OCI-LY7 (cell line): ENCODE measurements at regions not wholly inside any gene's neighbourhood (a gene's known extent, or its start where the extent isn't known, plus 50 kb on each side); places are given as distances from the start of the nearest gene placed in this dataset.

Source experiments
- BruUV-seq: library from RNA; stranded (reverse); fragments of 400-500 nt; replicated peaks from 2 replicates; lab custom pipeline; 2021; lab: Mats Ljungman, UMichigan
- CTCF ChIA-PET: fragments of 300-600 bp; sonication (Branson Sonifier 250); formaldehyde crosslinking; loops from one replicate; lab custom pipeline; 2022; ENCODE audit warnings: antibody characterized with exemption; ENCODE audit not compliant: unreplicated experiment; lab: Charles Lee
- POLR2A ChIA-PET: fragments of 300-600 bp; sonication (Branson Sonifier 250); formaldehyde crosslinking; loops from one replicate; lab custom pipeline; 2022; ENCODE audit warnings: antibody characterized with exemption; lab: Charles Lee
- DNase-seq: peaks from one replicate; pipeline ENCODE4 v3.0.0-alpha.2; 2015; ENCODE audit warnings: low spot score
- H2AFZ ChIP-seq: fragments of 200-600 bp; sonication (generic), shearing (Covaris generic); 2 replicates; pipeline ENCODE4 v1.6.1; 2014; ENCODE audit warnings: mild to moderate bottlenecking, antibody characterized with exemption, low read length, moderate library complexity
- H3K27ac ChIP-seq: fragments of 200-600 bp; sonication (generic); 2 replicates; pipeline ENCODE4 v1.5.1; 2014; ENCODE audit warnings: mixed run types, low read depth, mild to moderate bottlenecking, moderate library complexity, low read length, inconsistent platforms; ENCODE audit not compliant: poor library complexity, severe bottlenecking
- H3K36me3 ChIP-seq: fragments of 200-600 bp; sonication (generic); 2 replicates; pipeline ENCODE4 v1.6.1; 2014; ENCODE audit warnings: mild to moderate bottlenecking, antibody characterized with exemption, low read length, moderate library complexity, mixed read lengths; ENCODE audit not compliant: insufficient read depth
- H3K4me1 ChIP-seq: fragments of 200-600 bp; sonication (generic); 2 replicates; pipeline ENCODE4 v1.5.1; 2014; ENCODE audit warnings: mild to moderate bottlenecking, low read length; ENCODE audit not compliant: insufficient read depth, poor library complexity, severe bottlenecking
- H3K4me2 ChIP-seq: fragments of 200-600 bp; sonication (generic); 2 replicates; pipeline ENCODE4 v1.6.1; 2014; ENCODE audit warnings: mild to moderate bottlenecking, low read length
- H3K4me3 ChIP-seq: fragments of 200-600 bp; sonication (generic); 2 replicates; pipeline ENCODE4 v1.5.1; 2014; ENCODE audit warnings: mild to moderate bottlenecking, low read depth, low read length; ENCODE audit not compliant: poor library complexity, severe bottlenecking
- H3K79me2 ChIP-seq: fragments of 200-600 bp; sonication (generic); 2 replicates; pipeline ENCODE4 v1.6.1; 2016; ENCODE audit warnings: low read depth, mild to moderate bottlenecking, low read length, moderate library complexity, mixed read lengths; ENCODE audit not compliant: insufficient read depth
- H3K9me2 ChIP-seq: fragments of 200-600 bp; sonication (generic); 2 replicates; pipeline ENCODE4 v1.6.1; 2016; ENCODE audit warnings: mild to moderate bottlenecking, low read length, mixed read lengths; ENCODE audit not compliant: insufficient read depth
- H3K9me3 ChIP-seq: fragments of 200-600 bp; sonication (generic); 2 replicates; pipeline ENCODE4 v1.6.1; 2014; ENCODE audit warnings: mild to moderate bottlenecking, mixed run types, low read length, mixed read lengths
- H4K20me1 ChIP-seq: fragments of 200-600 bp; sonication (generic); 2 replicates; pipeline ENCODE4 v1.6.1; 2014; ENCODE audit warnings: mild to moderate bottlenecking, antibody characterized with exemption, low read length, moderate library complexity, mixed read lengths; ENCODE audit not compliant: insufficient read depth
- CTCF ChIP-seq: fragments of 200-600 bp; sonication (generic); conservative IDR thresholded peaks from 2 replicates; pipeline ENCODE4 v1.5.1; 2014; ENCODE audit warnings: mild to moderate bottlenecking, antibody characterized with exemption, low read length, moderate library complexity, mixed read lengths
- EZH2phosphoT487 ChIP-seq: fragments of 200-600 bp; sonication (generic); IDR thresholded peaks from 2 replicates; pipeline ENCODE4 v1.6.1; 2018; ENCODE audit warnings: low read depth, borderline replicate concordance, mild to moderate bottlenecking, mixed run types, antibody characterized with exemption, low read length, moderate library complexity, mixed read lengths
- intact Hi-C: fragments of 100-400 bp; cut with micrococcal nuclease; formaldehyde crosslinking; loops from one replicate; pipeline ENCODE4 v1.10.0; 2022; ENCODE audit not compliant: unreplicated experiment

DNA sequence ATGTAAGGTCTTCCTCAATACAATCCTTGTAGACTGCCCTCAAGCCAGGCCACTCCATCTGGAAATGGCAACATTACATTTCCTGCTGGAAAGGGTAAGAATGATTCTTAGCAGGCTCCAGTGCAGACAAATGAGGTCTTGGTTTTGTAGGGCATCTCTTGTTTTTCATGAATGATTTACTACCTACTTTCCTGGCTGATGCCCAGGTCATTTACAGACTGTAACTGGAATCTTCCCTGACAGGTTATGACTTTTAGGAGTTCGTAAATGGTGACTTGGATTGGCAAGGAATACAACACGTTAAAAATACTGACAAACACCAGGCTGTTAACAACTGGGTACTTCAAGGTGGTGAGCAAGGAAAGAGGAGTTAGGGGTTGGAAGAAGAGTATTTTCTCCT lies 510.5 kb upstream of the TNC start:
- H3K27ac ChIP-seq = no peak overlapping the region
- no peaks in the 10 kb centered on the region for H3K4me1 ChIP-seq
- no peaks in the 10 kb centered on the region for H4K20me1 ChIP-seq
- H2AFZ ChIP-seq = no peak overlapping the region
- H3K79me2 ChIP-seq = no peaks in the 10 kb centered on the region
- TF ChIP-seq EZH2phosphoT487 (no peak), CTCF (no peak)
- no peaks in the 10 kb centered on the region for H3K9me2 ChIP-seq
- H3K4me2 ChIP-seq = no peak overlapping the region
- no TSS peak for BruUV-seq
- ChIA-PET CTCF (no interaction called here), POLR2A (no interaction called here)
- no peaks in the 10 kb centered on the region for H3K9me3 ChIP-seq
- no peaks in the 10 kb centered on the region for H3K36me3 ChIP-seq
- no peak for DNase-seq
- no peak overlapping the region for H3K4me3 ChIP-seq
- intact Hi-C loops = no loop called here

GRCh38 chr9:115629879-115630840 lies 512.2 kb upstream of the TNC start:
- POLR2A ChIA-PET = no interaction called here
- no peak overlapping the region for H3K4me3 ChIP-seq

More at GRCh38 chr9:115629879-115630840, 512.2 kb upstream of the TNC start:
- DNase-seq = no peak
- TF ChIP-seq EZH2phosphoT487 (no peak), CTCF (no peak)
- Histone ChIP-seq H4K20me1 (no peaks in the 10 kb centered on the region), H3K9me3 (no peaks in the 10 kb centered on the region), H3K27ac (no peak overlapping the region), H3K4me1 (no peaks in the 10 kb centered on the region), H3K9me2 (no peaks in the 10 kb centered on the region), H2AFZ (no peak overlapping the region), H3K79me2 (no peaks in the 10 kb centered on the region), H3K36me3 (no peaks in the 10 kb centered on the region), H3K4me2 (no peak overlapping the region)
- intact Hi-C loops = no loop called here
- BruUV-seq = no TSS peak
- CTCF ChIA-PET = no interaction called here
